ENCODE measurements at regions not wholly inside any gene's neighbourhood (a gene's known extent, or its start where the extent isn't known, plus 50 kb on each side); places are given as distances from the start of the nearest gene placed in this dataset.

DNA sequence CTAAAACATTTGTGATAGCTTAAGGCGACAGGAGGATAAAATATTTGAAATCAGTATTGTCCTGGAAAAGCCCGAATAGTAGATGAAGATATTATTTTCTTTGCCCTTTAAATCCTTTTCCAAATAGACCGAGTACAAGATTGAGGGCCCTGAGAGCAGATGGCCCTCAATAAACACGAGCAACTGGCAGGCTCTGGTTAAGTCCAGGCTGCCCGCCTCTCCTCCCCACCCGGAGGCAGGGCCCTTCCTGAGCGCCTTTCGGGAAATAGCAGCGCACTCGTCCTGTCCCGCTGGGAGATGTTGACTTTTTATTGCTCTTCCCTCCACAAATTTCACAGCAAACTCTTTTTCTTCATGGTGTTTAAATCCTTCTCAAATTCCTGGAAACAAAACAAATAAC, 50.8 kb upstream of the MAX start:
- no peak for TF ChIP-seq CTCF (IDR thresholded peaks at IDR 0.05)
- no peak for TF ChIP-seq POLR2A (IDR thresholded peaks at IDR 0.05)
